Hematopoietic multipotent progenitor cell (in vitro differentiated cells): ENCODE measurements at regions not wholly inside any gene's neighbourhood (a gene's known extent, or its start where the extent isn't known, plus 50 kb on each side); places are given as distances from the start of the nearest gene placed in this dataset.

Source experiments
- DNase-seq, 3 donors: peaks; one replicate each; pipeline ENCODE4 v3.0.0-alpha.2; 2011 to 2015; ENCODE audit warnings: low read depth in 2 of 3, low spot score in 2 of 3

GRCh38 chr9:115900698-115901097 lies 252.9 kb upstream of the PAPPA start:
- no peak for DNase-seq

- DNase-seq = no peak
These were observed 242.6 kb upstream of the PAPPA start for GRCh38 chr9:115910959-115911358.

GRCh38 chr9:115912086-115912485 lies 241.5 kb upstream of the PAPPA start:
- DNase-seq = no peak

- DNase-seq = no peak
These were observed 239.9 kb upstream of the PAPPA start for GRCh38 chr9:115913696-115914095.

GRCh38 chr9:115914291-115914690 lies 239.3 kb upstream of the PAPPA start:
- no peak for DNase-seq

GRCh38 chr9:115921301-115921700 lies 232.3 kb upstream of the PAPPA start:
- no peak for DNase-seq

- DNase-seq = peak in 2 of 3 donors; percentile 35 to 57
These were observed 231.1 kb upstream of the PAPPA start for GRCh38 chr9:115922444-115922843.

- no peak for DNase-seq
These were observed 230.2 kb upstream of the PAPPA start for GRCh38 chr9:115923410-115923809.

GRCh38 chr9:115923903-115924668 lies 229.5 kb upstream of the PAPPA start:
- DNase-seq = no peak

GRCh38 chr9:115924669-115924987 lies 229.0 kb upstream of the PAPPA start:
- DNase-seq = no peak

GRCh38 chr9:115925424-115925823 lies 228.2 kb upstream of the PAPPA start:
- DNase-seq = no peak

GRCh38 chr9:115930472-115930871 lies 223.1 kb upstream of the PAPPA start:
- no peak for DNase-seq

- DNase-seq = no peak
These were observed 215.1 kb upstream of the PAPPA start for GRCh38 chr9:115938479-115938878.

GRCh38 chr9:115939065-115939765 lies 214.4 kb upstream of the PAPPA start:
- DNase-seq = no peak

GRCh38 chr9:115941561-115942315 lies 211.9 kb upstream of the PAPPA start:
- no peak for DNase-seq

GRCh38 chr9:115943431-115944165 lies 210.0 kb upstream of the PAPPA start:
- no peak for DNase-seq

- DNase-seq = no peak
These were observed 209.2 kb upstream of the PAPPA start for GRCh38 chr9:115944166-115944948.

- DNase-seq = no peak
These were observed 208.6 kb upstream of the PAPPA start for GRCh38 chr9:115945009-115945431.

- no peak for DNase-seq
These were observed 207.1 kb upstream of the PAPPA start for GRCh38 chr9:115946530-115946929.

GRCh38 chr9:115951977-115952376 lies 201.6 kb upstream of the PAPPA start:
- no peak for DNase-seq
